Liver (tissue), 3 donors: ENCODE measurements at regions not wholly inside any gene's neighbourhood (a gene's known extent, or its start where the extent isn't known, plus 50 kb on each side); places are given as distances from the start of the nearest gene placed in this dataset.

ENCODE experiments used
- CTCF ChIP-seq: fragments of 150-350 bp; IDR thresholded peaks from 2 replicates; pipeline ENCODE4 v1.5.1; 2017; ENCODE audit warnings: improper control_type of control experiment, low read depth, low read length; ENCODE audit not compliant: missing input control
- GABPA ChIP-seq, 2 donors: IDR thresholded peaks in 1 of 2; conservative IDR thresholded peaks in 1 of 2; 2 replicates each; pipeline ENCODE4 v1.6.1; 2016; ENCODE audit warnings: antibody characterized with exemption in 2 of 2, mild to moderate bottlenecking in 1 of 2, moderate library complexity in 1 of 2
- MAX ChIP-seq: IDR thresholded peaks from 2 replicates; pipeline ENCODE4 v1.6.1; 2016; ENCODE audit warnings: antibody characterized with exemption
- RAD21 ChIP-seq, 2 donors: IDR thresholded peaks; 2 replicates each; pipeline ENCODE4 v1.6.1; 2016; ENCODE audit warnings: antibody characterized with exemption in 2 of 2, mild to moderate bottlenecking in 2 of 2
- TF ChIP-seq, protein P1 (sequence below): IDR thresholded peaks from 2 replicates; pipeline ENCODE4 v1.6.1; 2016; ENCODE audit warnings: antibody characterized with exemption
- donor health status: healthy.
- donor health status: healthy.

- TF ChIP-seq RAD21 (IDR thresholded peaks at IDR 0.05) = no peak
- no peak for TF ChIP-seq CTCF
- no peak for TF ChIP-seq MAX
- TF ChIP-seq, protein P1, sequence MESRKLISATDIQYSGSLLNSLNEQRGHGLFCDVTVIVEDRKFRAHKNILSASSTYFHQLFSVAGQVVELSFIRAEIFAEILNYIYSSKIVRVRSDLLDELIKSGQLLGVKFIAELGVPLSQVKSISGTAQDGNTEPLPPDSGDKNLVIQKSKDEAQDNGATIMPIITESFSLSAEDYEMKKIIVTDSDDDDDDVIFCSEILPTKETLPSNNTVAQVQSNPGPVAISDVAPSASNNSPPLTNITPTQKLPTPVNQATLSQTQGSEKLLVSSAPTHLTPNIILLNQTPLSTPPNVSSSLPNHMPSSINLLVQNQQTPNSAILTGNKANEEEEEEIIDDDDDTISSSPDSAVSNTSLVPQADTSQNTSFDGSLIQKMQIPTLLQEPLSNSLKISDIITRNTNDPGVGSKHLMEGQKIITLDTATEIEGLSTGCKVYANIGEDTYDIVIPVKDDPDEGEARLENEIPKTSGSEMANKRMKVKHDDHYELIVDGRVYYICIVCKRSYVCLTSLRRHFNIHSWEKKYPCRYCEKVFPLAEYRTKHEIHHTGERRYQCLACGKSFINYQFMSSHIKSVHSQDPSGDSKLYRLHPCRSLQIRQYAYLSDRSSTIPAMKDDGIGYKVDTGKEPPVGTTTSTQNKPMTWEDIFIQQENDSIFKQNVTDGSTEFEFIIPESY = no peak
- TF ChIP-seq GABPA (IDR thresholded peaks at IDR 0.05 in 1 of 2, conservative IDR thresholded peaks at IDR 0.05 in 1 of 2) = no peak
These were observed 66.1 kb upstream of the NDN start for GRCh38 chr15:23753248-23753647.
